Neural cell (in vitro differentiated cells): ENCODE measurements at regions not wholly inside any gene's neighbourhood (a gene's known extent, or its start where the extent isn't known, plus 50 kb on each side); places are given as distances from the start of the nearest gene placed in this dataset.

Source experiments
- H2AFZ ChIP-seq: fragments of 200-600, 300-800 bp; sonication (generic), shearing (Covaris generic); 2 replicates; pipeline ENCODE4 v1.6.0; 2014; ENCODE audit warnings: low read depth, mild to moderate bottlenecking, antibody characterized with exemption, low read length, moderate library complexity
- H3F3A ChIP-seq: fragments of 200-600 bp; shearing (Covaris generic); 2 replicates; pipeline ENCODE4 v1.6.1; 2016; ENCODE audit warnings: mild to moderate bottlenecking, moderate library complexity, mixed read lengths, antibody characterized with exemption, low read length; ENCODE audit not compliant: insufficient read depth, poor library complexity, severe bottlenecking
- H3K27ac ChIP-seq: fragments of 200-600, 300-800 bp; sonication (generic), shearing (Covaris generic); 2 replicates; pipeline ENCODE4 v1.5.1; 2014; ENCODE audit warnings: mild to moderate bottlenecking, low read length, moderate library complexity
- H3K27me3 ChIP-seq: fragments of 300-800, 200-600 bp; sonication (generic), shearing (Covaris generic); 2 replicates; pipeline ENCODE4 v1.6.0; 2014; ENCODE audit warnings: mild to moderate bottlenecking, low read depth, low read length, moderate library complexity; ENCODE audit not compliant: insufficient read depth
- H3K36me3 ChIP-seq: fragments of 300-800, 200-600 bp; sonication (generic), shearing (Covaris generic); 2 replicates; pipeline ENCODE4 v1.5.1; 2014; ENCODE audit warnings: mild to moderate bottlenecking, antibody characterized with exemption, low read length, moderate library complexity; ENCODE audit not compliant: insufficient read depth
- H3K4me2 ChIP-seq: fragments of 300-800, 200-600 bp; sonication (generic), shearing (Covaris generic); 2 replicates; pipeline ENCODE4 v1.6.0; 2014; ENCODE audit warnings: mild to moderate bottlenecking, low read length
- H3K4me3 ChIP-seq: fragments of 300-800, 200-600 bp; sonication (generic), shearing (Covaris generic); 2 replicates; pipeline ENCODE4 v1.5.1; 2014; ENCODE audit warnings: mild to moderate bottlenecking, low read length, moderate library complexity
- H3K79me2 ChIP-seq: fragments of 200-600 bp; shearing (Covaris generic); replicated peaks from 2 replicates; pipeline ENCODE4 v1.6.0; 2014; ENCODE audit warnings: mild to moderate bottlenecking, low read length, moderate library complexity; ENCODE audit not compliant: insufficient read depth
- H3K9ac ChIP-seq: fragments of 300-800, 200-600 bp; sonication (generic), shearing (Covaris generic); 2 replicates; pipeline ENCODE4 v1.6.1; 2016; ENCODE audit warnings: mild to moderate bottlenecking, low read length, mixed read lengths
- H3K9me2 ChIP-seq: fragments of 200-600 bp; shearing (Covaris generic); 2 replicates; pipeline ENCODE4 v1.6.1; 2016; ENCODE audit warnings: mild to moderate bottlenecking, low read length, mixed read lengths; ENCODE audit not compliant: insufficient read depth
- H3K9me3 ChIP-seq: fragments of 200-600, 300-800 bp; sonication (generic), shearing (Covaris generic); 2 replicates; pipeline ENCODE4 v1.6.1; 2016; ENCODE audit warnings: mild to moderate bottlenecking, mixed run types, low read length, moderate library complexity, mixed read lengths
- H4K20me1 ChIP-seq: fragments of 200-600 bp; shearing (Covaris generic); 2 replicates; pipeline ENCODE4 v1.6.1; 2016; ENCODE audit warnings: mild to moderate bottlenecking, mixed run types; ENCODE audit not compliant: insufficient read depth
- EP300 ChIP-seq: fragments of 450-650 bp; conservative IDR thresholded peaks from 2 replicates; pipeline ENCODE4 v1.6.1; 2014; ENCODE audit warnings: antibody characterized with exemption, mild to moderate bottlenecking, moderate library complexity; ENCODE audit not compliant: poor library complexity, severe bottlenecking
- EZH2 ChIP-seq: fragments of 200-600, 300-800 bp; shearing (Covaris generic), sonication (generic); IDR thresholded peaks from 2 replicates; pipeline ENCODE4 v1.6.1; 2014; ENCODE audit warnings: antibody characterized with exemption, low read length, borderline replicate concordance, mild to moderate bottlenecking; ENCODE audit not compliant: insufficient read depth, poor library complexity, severe bottlenecking
- MXI1 ChIP-seq: fragments of 450-650 bp; conservative IDR thresholded peaks from 2 replicates; pipeline ENCODE4 v1.6.1; 2014; ENCODE audit warnings: antibody characterized with exemption, mild to moderate bottlenecking; ENCODE audit not compliant: poor library complexity, severe bottlenecking
- POLR2AphosphoS5 ChIP-seq: IDR thresholded peaks from 2 replicates; pipeline ENCODE4 v1.6.1; 2012
- RAD21 ChIP-seq: fragments of 450-650 bp; conservative IDR thresholded peaks from 2 replicates; pipeline ENCODE4 v1.6.1; 2014; ENCODE audit warnings: antibody characterized with exemption, mild to moderate bottlenecking, moderate library complexity
- SMC3 ChIP-seq: fragments of 450-650 bp; conservative IDR thresholded peaks from 2 replicates; pipeline ENCODE4 v1.6.1; 2014; ENCODE audit warnings: antibody characterized with exemption, mild to moderate bottlenecking, moderate library complexity; ENCODE audit not compliant: poor library complexity
- TAF1 ChIP-seq: IDR thresholded peaks from 2 replicates; pipeline ENCODE4 v1.6.1; 2012; ENCODE audit warnings: low read depth
- TF ChIP-seq, protein P1 (sequence below): fragments of 450-650 bp; IDR thresholded peaks from 2 replicates; pipeline ENCODE4 v1.5.1; 2014; ENCODE audit warnings: antibody characterized with exemption, mild to moderate bottlenecking, moderate library complexity; ENCODE audit not compliant: poor library complexity, severe bottlenecking
- TF ChIP-seq, protein P2 (sequence below): IDR thresholded peaks from 2 replicates; pipeline ENCODE4 v1.6.1; 2012; ENCODE audit warnings: borderline replicate concordance

DNA sequence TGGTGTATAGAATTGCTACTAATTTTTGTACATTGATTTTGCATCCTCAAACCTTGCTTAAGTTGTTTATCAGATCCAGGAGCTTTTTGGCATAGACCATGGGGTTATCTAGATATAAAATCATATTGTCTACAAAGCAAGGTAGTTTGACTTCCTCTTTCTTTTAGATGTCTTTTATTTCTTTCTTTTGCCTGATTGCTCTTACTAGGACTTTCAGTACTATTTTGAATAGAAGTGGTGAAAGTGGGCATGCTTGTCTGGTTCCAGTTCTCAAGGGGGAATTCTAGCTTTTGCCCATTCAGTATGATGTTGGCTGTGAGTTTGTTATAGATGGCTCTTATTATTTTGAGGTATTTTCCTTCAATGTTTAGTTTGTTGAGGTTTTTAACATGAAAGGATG is 187.9 kb upstream of the LCORL start:
- Histone ChIP-seq H3F3A (no peaks in the 10 kb centered on the region), H3K36me3 (no peaks in the 10 kb centered on the region), H3K4me2 (no peak overlapping the region), H2AFZ (no peak overlapping the region), H3K9me2 (no peaks in the 10 kb centered on the region), H3K9me3 (no peaks in the 10 kb centered on the region), H3K4me3 (no peak overlapping the region), H3K9ac (no peak overlapping the region), H3K79me2 (no peaks in the 10 kb centered on the region), H3K27ac (no peak overlapping the region), H3K27me3 (no peaks in the 10 kb centered on the region), H4K20me1 (no peaks in the 10 kb centered on the region)
- TF ChIP-seq MXI1 (no peak), RAD21 (no peak), POLR2AphosphoS5 (no peak), EZH2 (no peak)
- TF ChIP-seq, protein P1, sequence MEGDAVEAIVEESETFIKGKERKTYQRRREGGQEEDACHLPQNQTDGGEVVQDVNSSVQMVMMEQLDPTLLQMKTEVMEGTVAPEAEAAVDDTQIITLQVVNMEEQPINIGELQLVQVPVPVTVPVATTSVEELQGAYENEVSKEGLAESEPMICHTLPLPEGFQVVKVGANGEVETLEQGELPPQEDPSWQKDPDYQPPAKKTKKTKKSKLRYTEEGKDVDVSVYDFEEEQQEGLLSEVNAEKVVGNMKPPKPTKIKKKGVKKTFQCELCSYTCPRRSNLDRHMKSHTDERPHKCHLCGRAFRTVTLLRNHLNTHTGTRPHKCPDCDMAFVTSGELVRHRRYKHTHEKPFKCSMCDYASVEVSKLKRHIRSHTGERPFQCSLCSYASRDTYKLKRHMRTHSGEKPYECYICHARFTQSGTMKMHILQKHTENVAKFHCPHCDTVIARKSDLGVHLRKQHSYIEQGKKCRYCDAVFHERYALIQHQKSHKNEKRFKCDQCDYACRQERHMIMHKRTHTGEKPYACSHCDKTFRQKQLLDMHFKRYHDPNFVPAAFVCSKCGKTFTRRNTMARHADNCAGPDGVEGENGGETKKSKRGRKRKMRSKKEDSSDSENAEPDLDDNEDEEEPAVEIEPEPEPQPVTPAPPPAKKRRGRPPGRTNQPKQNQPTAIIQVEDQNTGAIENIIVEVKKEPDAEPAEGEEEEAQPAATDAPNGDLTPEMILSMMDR = no peak
- TF ChIP-seq, protein P2, sequence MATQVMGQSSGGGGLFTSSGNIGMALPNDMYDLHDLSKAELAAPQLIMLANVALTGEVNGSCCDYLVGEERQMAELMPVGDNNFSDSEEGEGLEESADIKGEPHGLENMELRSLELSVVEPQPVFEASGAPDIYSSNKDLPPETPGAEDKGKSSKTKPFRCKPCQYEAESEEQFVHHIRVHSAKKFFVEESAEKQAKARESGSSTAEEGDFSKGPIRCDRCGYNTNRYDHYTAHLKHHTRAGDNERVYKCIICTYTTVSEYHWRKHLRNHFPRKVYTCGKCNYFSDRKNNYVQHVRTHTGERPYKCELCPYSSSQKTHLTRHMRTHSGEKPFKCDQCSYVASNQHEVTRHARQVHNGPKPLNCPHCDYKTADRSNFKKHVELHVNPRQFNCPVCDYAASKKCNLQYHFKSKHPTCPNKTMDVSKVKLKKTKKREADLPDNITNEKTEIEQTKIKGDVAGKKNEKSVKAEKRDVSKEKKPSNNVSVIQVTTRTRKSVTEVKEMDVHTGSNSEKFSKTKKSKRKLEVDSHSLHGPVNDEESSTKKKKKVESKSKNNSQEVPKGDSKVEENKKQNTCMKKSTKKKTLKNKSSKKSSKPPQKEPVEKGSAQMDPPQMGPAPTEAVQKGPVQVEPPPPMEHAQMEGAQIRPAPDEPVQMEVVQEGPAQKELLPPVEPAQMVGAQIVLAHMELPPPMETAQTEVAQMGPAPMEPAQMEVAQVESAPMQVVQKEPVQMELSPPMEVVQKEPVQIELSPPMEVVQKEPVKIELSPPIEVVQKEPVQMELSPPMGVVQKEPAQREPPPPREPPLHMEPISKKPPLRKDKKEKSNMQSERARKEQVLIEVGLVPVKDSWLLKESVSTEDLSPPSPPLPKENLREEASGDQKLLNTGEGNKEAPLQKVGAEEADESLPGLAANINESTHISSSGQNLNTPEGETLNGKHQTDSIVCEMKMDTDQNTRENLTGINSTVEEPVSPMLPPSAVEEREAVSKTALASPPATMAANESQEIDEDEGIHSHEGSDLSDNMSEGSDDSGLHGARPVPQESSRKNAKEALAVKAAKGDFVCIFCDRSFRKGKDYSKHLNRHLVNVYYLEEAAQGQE = no peak

DNA sequence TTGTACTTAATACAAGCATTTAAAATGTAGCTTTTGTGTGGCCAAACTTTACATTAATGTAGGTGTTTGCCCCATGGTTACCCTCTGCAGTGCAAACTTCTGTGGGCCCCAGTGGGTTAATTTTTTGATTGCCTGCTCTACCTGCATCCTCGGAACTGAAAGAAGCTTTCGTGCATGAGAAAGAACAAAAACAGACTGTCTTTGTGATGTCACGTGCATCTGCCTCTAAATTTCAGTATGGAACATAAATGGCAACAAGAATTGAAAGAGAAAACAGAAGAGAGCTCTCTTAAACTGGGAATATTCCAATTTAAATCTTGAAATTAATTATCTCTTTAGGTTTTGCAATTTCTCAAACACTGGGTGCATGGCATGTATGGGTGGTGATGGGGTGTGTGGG is 182.4 kb upstream of the LCORL start:
- Histone ChIP-seq H3K4me3 (no peak overlapping the region), H3K9ac (no peak overlapping the region), H3K9me2 (no peaks in the 10 kb centered on the region), H3K27ac (no peak overlapping the region), H3K36me3 (no peaks in the 10 kb centered on the region), H3K79me2 (no peaks in the 10 kb centered on the region), H3F3A (no peaks in the 10 kb centered on the region), H2AFZ (no peak overlapping the region), H3K27me3 (no peaks in the 10 kb centered on the region), H3K4me2 (no peak overlapping the region), H3K9me3 (no peaks in the 10 kb centered on the region), H4K20me1 (no peaks in the 10 kb centered on the region)
- TF ChIP-seq SMC3 = no peak
- no peak for TF ChIP-seq EP300
- TF ChIP-seq EZH2 = no peak
- no peak for TF ChIP-seq MXI1
- TF ChIP-seq, protein P2 = no peak
- no peak for TF ChIP-seq TAF1
- no peak for TF ChIP-seq RAD21
